ENCODE measurements at regions not wholly inside any gene's neighbourhood (a gene's known extent, or its start where the extent isn't known, plus 50 kb on each side); places are given as distances from the start of the nearest gene placed in this dataset.

- TF ChIP-seq CTCF (optimal IDR thresholded peaks at IDR 0.05 in 1 of 3, IDR thresholded peaks at IDR 0.05 in 1 of 3, conservative IDR thresholded peaks at IDR 0.05 in 1 of 3; ENCODE audit: extremely low read depth in 1 of 3, insufficient read depth in 2 of 3, low read length in 3 of 3) (no peak), EZH2 (IDR thresholded peaks at IDR 0.05; ENCODE audit: low read length) (no peak)
These were observed 337.1 kb upstream of the CA10 start for GRCh38 chr17:52495646-52496045.
